K562 (cell line): ENCODE measurements at regions not wholly inside any gene's neighbourhood (a gene's known extent, or its start where the extent isn't known, plus 50 kb on each side); places are given as distances from the start of the nearest gene placed in this dataset.

Experiments used
- BDP1 ChIP-seq: IDR thresholded peaks from 3 replicates; pipeline ENCODE4 v1.6.1; 2011; ENCODE audit not compliant: insufficient read length, insufficient read depth
- FOXP4 ChIP-seq: sonication (generic); formaldehyde crosslinking; IDR thresholded peaks from 2 replicates; pipeline ENCODE4 v1.8.0; 2022; ENCODE audit warnings: mild to moderate bottlenecking, missing genetic modification reagents, borderline replicate concordance
- HLTF ChIP-seq: fragments of 450-650 bp; IDR thresholded peaks from 2 replicates; pipeline ENCODE4 v1.6.1; 2016
- KDM2B ChIP-seq: fragments of 250-450 bp; sonication (Bioruptor Pico); IDR thresholded peaks from 2 replicates; pipeline ENCODE4 v1.8.0; 2021; ENCODE audit warnings: mild to moderate bottlenecking, moderate library complexity
- REST ChIP-seq, 2 experiments: fragments of 450-650 bp; formaldehyde crosslinking in 1 of 2; IDR thresholded peaks; 2 replicates each; pipeline versions ENCODE4 v1.4.0 to v1.6.1; 2014 to 2020; ENCODE audit warnings: mild to moderate bottlenecking in 2 of 2, borderline replicate concordance in 1 of 2, low read depth in 1 of 2
- ZBTB17 ChIP-seq: fragments of 450-650 bp; formaldehyde crosslinking; IDR thresholded peaks from 2 replicates; pipeline ENCODE4 v1.4.0; 2020; ENCODE audit warnings: mild to moderate bottlenecking
- ZBTB2 ChIP-seq: fragments of 450-650 bp; IDR thresholded peaks from 2 replicates; pipeline ENCODE4 v1.6.1; 2016; ENCODE audit warnings: antibody characterized with exemption
- ZHX1 ChIP-seq: fragments of 150-350 bp; conservative IDR thresholded peaks from 2 replicates; pipeline ENCODE4 v1.6.1; 2014; ENCODE audit warnings: low read length
- ZNF695 ChIP-seq: fragments of 450-650 bp; formaldehyde crosslinking; IDR thresholded peaks from 2 replicates; pipeline ENCODE4 v1.4.0; 2020; ENCODE audit warnings: mild to moderate bottlenecking, moderate library complexity
- ZNF75A ChIP-seq: fragments of 450-650 bp; formaldehyde crosslinking; IDR thresholded peaks from 2 replicates; pipeline ENCODE4 v1.4.0; 2020; ENCODE audit warnings: mild to moderate bottlenecking
- ZSCAN32 ChIP-seq: fragments of 450-650 bp; formaldehyde crosslinking; IDR thresholded peaks from 2 replicates; pipeline ENCODE4 v1.4.0; 2020; ENCODE audit warnings: mild to moderate bottlenecking, moderate library complexity

- TF ChIP-seq ZBTB2 (peak; percentile 75; the same call in 1 of the 2 replicates), FOXP4 (CRISPR knock-in tag) (no peak), BDP1 (no peak), ZNF75A (CRISPR knock-in tag) (no peak), ZSCAN32 (CRISPR knock-in tag) (no peak), KDM2B (no peak), REST (IDR thresholded peaks at IDR 0.05; ENCODE audit: borderline replicate concordance) (peak; percentile 25; the same call in 1 of the 2 replicates), REST (CRISPR knock-in tag; IDR thresholded peaks at IDR 0.05; ENCODE audit: low read depth) (no peak), ZBTB17 (peak; percentile 68), ZHX1 (no peak), ZNF695 (CRISPR knock-in tag) (no peak), HLTF (no peak)
Observed at GRCh38 chr3:178170698-178171535, 365.3 kb upstream of the KCNMB2 start (continued).
